Endothelial cell of umbilical vein (primary cell): ENCODE measurements at regions not wholly inside any gene's neighbourhood (a gene's known extent, or its start where the extent isn't known, plus 50 kb on each side); places are given as distances from the start of the nearest gene placed in this dataset.

Experiments
- CTCF ChIP-seq, 2 donors: IDR thresholded peaks; 1 replicate in 1 of 2; 2 replicates in 1 of 2; pipeline ENCODE4 v1.5.1; 2011; ENCODE audit warnings: low read length in 2 of 2, mild to moderate bottlenecking in 2 of 2, moderate library complexity in 2 of 2, control low read depth in 1 of 2, inconsistent platforms in 1 of 2, low read depth in 1 of 2; ENCODE audit not compliant: insufficient read depth in 1 of 2; ENCODE audit errors: extremely low read depth in 1 of 2
- EZH2 ChIP-seq: IDR thresholded peaks from 2 replicates; pipeline ENCODE4 v1.6.1; 2012; ENCODE audit warnings: borderline replicate concordance, low read depth, mild to moderate bottlenecking, moderate library complexity, low read length, inconsistent platforms; ENCODE audit not compliant: severe bottlenecking
- MYC ChIP-seq: IDR thresholded peaks from one replicate; pipeline ENCODE4 v1.6.1; 2011; ENCODE audit warnings: mild to moderate bottlenecking, low read depth, low read length
- POLR2A ChIP-seq: IDR thresholded peaks from 2 replicates; pipeline ENCODE4 v1.6.1; 2012; ENCODE audit warnings: low read depth, mild to moderate bottlenecking, control low read depth, low read length
- POLR2AphosphoS5 ChIP-seq: IDR thresholded peaks from 2 replicates; pipeline ENCODE4 v1.6.1; 2012; ENCODE audit warnings: low read depth, mild to moderate bottlenecking, control low read depth, low read length, moderate library complexity; ENCODE audit not compliant: insufficient read depth
- TF ChIP-seq, protein P1 (sequence below): IDR thresholded peaks from 2 replicates; pipeline ENCODE4 v1.6.1; 2011; ENCODE audit not compliant: insufficient read depth, insufficient read length

DNA sequence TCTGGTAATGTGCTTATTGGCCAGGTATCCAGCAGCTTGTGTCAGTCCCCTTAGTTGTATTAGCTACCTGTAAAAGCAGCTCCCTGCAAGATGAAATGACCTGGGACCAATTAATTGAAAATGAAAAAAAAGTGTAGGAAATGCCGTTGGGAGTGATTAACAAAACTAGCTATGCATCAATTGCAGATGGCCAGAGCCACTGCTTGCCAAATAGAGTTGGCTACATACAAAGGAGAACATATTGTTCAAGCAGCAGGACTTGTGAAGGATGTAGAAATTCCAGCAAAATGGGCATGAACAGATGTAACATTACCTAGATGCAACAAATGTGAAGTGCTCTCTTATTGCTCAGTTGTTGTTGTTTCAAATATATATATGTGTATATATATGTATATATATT, 300.5 kb downstream of the PCDH17 start:
- TF ChIP-seq CTCF (IDR thresholded peaks at IDR 0.05; ENCODE audit: extremely low read depth in 1 of 2, insufficient read depth in 1 of 2, low read depth in 1 of 2, low read length in 2 of 2) = no peak
- no peak for TF ChIP-seq POLR2AphosphoS5
- TF ChIP-seq POLR2A = no peak
- TF ChIP-seq, protein P1, sequence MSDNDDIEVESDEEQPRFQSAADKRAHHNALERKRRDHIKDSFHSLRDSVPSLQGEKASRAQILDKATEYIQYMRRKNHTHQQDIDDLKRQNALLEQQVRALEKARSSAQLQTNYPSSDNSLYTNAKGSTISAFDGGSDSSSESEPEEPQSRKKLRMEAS = no peak
- no peak for TF ChIP-seq EZH2
- TF ChIP-seq MYC = no peak
